ENCODE measurements at regions not wholly inside any gene's neighbourhood (a gene's known extent, or its start where the extent isn't known, plus 50 kb on each side); places are given as distances from the start of the nearest gene placed in this dataset.
"Not testable (repeated sequence)": the region's sequence is repeated elsewhere in the genome, so short reads cannot be mapped to it uniquely, and the experiment has no call there.

GRCh38 chr22:11305179-11305578 lies 4222.8 kb upstream of the OR11H1 start:
- not testable (repeated sequence) for H3K36me3 ChIP-seq (replicated peaks; ENCODE audit: low read depth, low read length); H3K4me3 ChIP-seq (ENCODE audit: low read length); H2AFZ ChIP-seq (ENCODE audit: low read depth, low read length); H3K4me1 ChIP-seq (ENCODE audit: low read length); H3K27me3 ChIP-seq (ENCODE audit: low read depth, low read length); H4K20me1 ChIP-seq (ENCODE audit: insufficient read depth, low read length); H3K9ac ChIP-seq (ENCODE audit: low read length); H3K4me2 ChIP-seq (ENCODE audit: low read length); H3K79me2 ChIP-seq (ENCODE audit: low read length); H3K27ac ChIP-seq (ENCODE audit: low read length); H3K9me3 ChIP-seq (ENCODE audit: insufficient read depth, low read length)

GRCh38 chr22:11306933-11307518 lies 4221.0 kb upstream of the OR11H1 start:
- not testable (repeated sequence) for H3K4me1 ChIP-seq (ENCODE audit: low read length); H3K79me2 ChIP-seq (ENCODE audit: low read length); H4K20me1 ChIP-seq (ENCODE audit: insufficient read depth, low read length); H3K27me3 ChIP-seq (ENCODE audit: low read depth, low read length); H3K27ac ChIP-seq (ENCODE audit: low read length); H3K4me2 ChIP-seq (ENCODE audit: low read length); H2AFZ ChIP-seq (ENCODE audit: low read depth, low read length); H3K9me3 ChIP-seq (ENCODE audit: insufficient read depth, low read length); H3K36me3 ChIP-seq (replicated peaks; ENCODE audit: low read depth, low read length); H3K4me3 ChIP-seq (ENCODE audit: low read length); H3K9ac ChIP-seq (ENCODE audit: low read length)

- no peaks in the 10 kb centered on the region for H3K36me3 ChIP-seq (replicated peaks; ENCODE audit: low read depth, low read length)
- no peaks in the 10 kb centered on the region for H3K27me3 ChIP-seq (ENCODE audit: low read depth, low read length)
- H3K9me3 ChIP-seq (ENCODE audit: insufficient read depth, low read length), result no peaks in the 10 kb centered on the region
- H3K79me2 ChIP-seq (ENCODE audit: low read length), result no peaks in the 10 kb centered on the region
- no peak overlapping the region for H3K4me3 ChIP-seq (ENCODE audit: low read length)
- no peak overlapping the region for H3K4me2 ChIP-seq (ENCODE audit: low read length)
- no peaks in the 10 kb centered on the region for H4K20me1 ChIP-seq (ENCODE audit: insufficient read depth, low read length)
- H3K4me1 ChIP-seq (ENCODE audit: low read length), result no peaks in the 10 kb centered on the region
- TF ChIP-seq EZH2phosphoT487 (IDR thresholded peaks at IDR 0.05; ENCODE audit: low read depth) (no peak), CTCF (IDR thresholded peaks at IDR 0.05; ENCODE audit: low read depth, low read length) (no peak)
- no peak overlapping the region for H3K9ac ChIP-seq (ENCODE audit: low read length)
- H2AFZ ChIP-seq (ENCODE audit: low read depth, low read length), result no peak overlapping the region
- no peak overlapping the region for H3K27ac ChIP-seq (ENCODE audit: low read length)
Observed at GRCh38 chr22:11307998-11308397, 4220.0 kb upstream of the OR11H1 start.

GRCh38 chr22:11309777-11310176 lies 4218.2 kb upstream of the OR11H1 start:
- not testable (repeated sequence) for H2AFZ ChIP-seq (ENCODE audit: low read depth, low read length); H4K20me1 ChIP-seq (ENCODE audit: insufficient read depth, low read length); H3K36me3 ChIP-seq (replicated peaks; ENCODE audit: low read depth, low read length); H3K4me3 ChIP-seq (ENCODE audit: low read length); H3K9me3 ChIP-seq (ENCODE audit: insufficient read depth, low read length); H3K4me2 ChIP-seq (ENCODE audit: low read length); H3K9ac ChIP-seq (ENCODE audit: low read length); H3K4me1 ChIP-seq (ENCODE audit: low read length); H3K79me2 ChIP-seq (ENCODE audit: low read length); H3K27ac ChIP-seq (ENCODE audit: low read length); H3K27me3 ChIP-seq (ENCODE audit: low read depth, low read length)

- H4K20me1 ChIP-seq (ENCODE audit: insufficient read depth, low read length); H3K27ac ChIP-seq (ENCODE audit: low read length); H3K27me3 ChIP-seq (ENCODE audit: low read depth, low read length); H3K4me2 ChIP-seq (ENCODE audit: low read length); H3K4me3 ChIP-seq (ENCODE audit: low read length); H3K36me3 ChIP-seq (replicated peaks; ENCODE audit: low read depth, low read length); H3K4me1 ChIP-seq (ENCODE audit: low read length); H3K79me2 ChIP-seq (ENCODE audit: low read length); H3K9me3 ChIP-seq (ENCODE audit: insufficient read depth, low read length); H3K9ac ChIP-seq (ENCODE audit: low read length); H2AFZ ChIP-seq (ENCODE audit: low read depth, low read length): not testable (repeated sequence)
Observed at GRCh38 chr22:11310647-11311046, 4217.3 kb upstream of the OR11H1 start.

GRCh38 chr22:11312640-11313039 lies 4215.4 kb upstream of the OR11H1 start:
- H2AFZ ChIP-seq (ENCODE audit: low read depth, low read length); H3K9me3 ChIP-seq (ENCODE audit: insufficient read depth, low read length); H3K4me2 ChIP-seq (ENCODE audit: low read length); H3K4me1 ChIP-seq (ENCODE audit: low read length); H3K36me3 ChIP-seq (replicated peaks; ENCODE audit: low read depth, low read length); H3K27me3 ChIP-seq (ENCODE audit: low read depth, low read length); H3K9ac ChIP-seq (ENCODE audit: low read length); H4K20me1 ChIP-seq (ENCODE audit: insufficient read depth, low read length); H3K27ac ChIP-seq (ENCODE audit: low read length); H3K4me3 ChIP-seq (ENCODE audit: low read length); H3K79me2 ChIP-seq (ENCODE audit: low read length): not testable (repeated sequence)

GRCh38 chr22:11313040-11313759 lies 4214.8 kb upstream of the OR11H1 start:
- H3K27me3 ChIP-seq (ENCODE audit: low read depth, low read length); H3K4me2 ChIP-seq (ENCODE audit: low read length); H3K27ac ChIP-seq (ENCODE audit: low read length); H4K20me1 ChIP-seq (ENCODE audit: insufficient read depth, low read length); H3K4me3 ChIP-seq (ENCODE audit: low read length); H3K9ac ChIP-seq (ENCODE audit: low read length); H3K4me1 ChIP-seq (ENCODE audit: low read length); H3K79me2 ChIP-seq (ENCODE audit: low read length); H2AFZ ChIP-seq (ENCODE audit: low read depth, low read length); H3K9me3 ChIP-seq (ENCODE audit: insufficient read depth, low read length); H3K36me3 ChIP-seq (replicated peaks; ENCODE audit: low read depth, low read length): not testable (repeated sequence)

GRCh38 chr22:11318633-11319032 lies 4209.4 kb upstream of the OR11H1 start:
- not testable (repeated sequence) for H3K36me3 ChIP-seq (replicated peaks; ENCODE audit: low read depth, low read length); H3K9me3 ChIP-seq (ENCODE audit: insufficient read depth, low read length); H3K27me3 ChIP-seq (ENCODE audit: low read depth, low read length); H3K79me2 ChIP-seq (ENCODE audit: low read length); H2AFZ ChIP-seq (ENCODE audit: low read depth, low read length); H3K4me2 ChIP-seq (ENCODE audit: low read length); H3K27ac ChIP-seq (ENCODE audit: low read length); H3K4me1 ChIP-seq (ENCODE audit: low read length); H4K20me1 ChIP-seq (ENCODE audit: insufficient read depth, low read length); H3K4me3 ChIP-seq (ENCODE audit: low read length); H3K9ac ChIP-seq (ENCODE audit: low read length)
